ENCODE measurements at regions not wholly inside any gene's neighbourhood (a gene's known extent, or its start where the extent isn't known, plus 50 kb on each side); places are given as distances from the start of the nearest gene placed in this dataset.
"Not testable (repeated sequence)": the region's sequence is repeated elsewhere in the genome, so short reads cannot be mapped to it uniquely, and the experiment has no call there.

DNA sequence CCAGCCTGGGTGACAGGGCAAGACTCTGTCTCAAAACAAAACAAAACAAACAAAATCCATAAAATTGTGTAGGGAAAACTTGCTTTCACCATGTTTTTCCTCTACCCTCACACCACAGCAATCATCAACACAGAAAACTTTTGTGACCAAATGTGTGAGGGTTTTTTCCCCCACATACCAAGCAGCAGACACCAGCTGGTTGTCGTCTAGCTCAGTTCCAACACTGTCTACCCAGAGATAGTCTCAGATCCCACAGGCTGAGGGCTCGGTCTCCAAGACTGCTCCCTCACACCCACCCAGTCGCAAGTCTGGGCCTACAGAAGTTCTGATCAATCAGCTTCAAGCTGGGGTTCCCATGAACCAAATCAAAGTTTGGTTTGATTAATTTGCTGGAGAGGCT lies 322.4 kb upstream of the MAGI2 start:
- Histone ChIP-seq H3K36me3 (ENCODE audit: control insufficient read depth, insufficient read depth, low read length, severe bottlenecking) (no peaks in the 10 kb centered on the region), H3K4me1 (ENCODE audit: control insufficient read depth, insufficient read depth, low read length) (peaks cover 12% of the 10 kb centered on the region), H3K9ac (ENCODE audit: low read length) (no peak overlapping the region), H3K27me3 (replicated peaks; ENCODE audit: control insufficient read depth, insufficient read depth, low read length) (no peaks in the 10 kb centered on the region), H3K9me3 (ENCODE audit: control insufficient read depth, low read length) (no peaks in the 10 kb centered on the region), H3K4me3 (ENCODE audit: low read length) (no peak overlapping the region)
- DNase-seq (ENCODE audit: low read depth): no peak

- peaks cover 8% of the 10 kb centered on the region for H3K4me1 ChIP-seq (ENCODE audit: control insufficient read depth, insufficient read depth, low read length)
- no peaks in the 10 kb centered on the region for H3K36me3 ChIP-seq (ENCODE audit: control insufficient read depth, insufficient read depth, low read length, severe bottlenecking)
- no peaks in the 10 kb centered on the region for H3K27me3 ChIP-seq (replicated peaks; ENCODE audit: control insufficient read depth, insufficient read depth, low read length)
- no peak overlapping the region for H3K4me3 ChIP-seq (ENCODE audit: low read length)
- H3K9me3 ChIP-seq (ENCODE audit: control insufficient read depth, low read length): no peaks in the 10 kb centered on the region
- DNase-seq (ENCODE audit: low read depth): no peak
- no peak overlapping the region for H3K9ac ChIP-seq (ENCODE audit: low read length)
These were observed 320.7 kb upstream of the MAGI2 start for GRCh38 chr7:79774150-79774549.

DNA sequence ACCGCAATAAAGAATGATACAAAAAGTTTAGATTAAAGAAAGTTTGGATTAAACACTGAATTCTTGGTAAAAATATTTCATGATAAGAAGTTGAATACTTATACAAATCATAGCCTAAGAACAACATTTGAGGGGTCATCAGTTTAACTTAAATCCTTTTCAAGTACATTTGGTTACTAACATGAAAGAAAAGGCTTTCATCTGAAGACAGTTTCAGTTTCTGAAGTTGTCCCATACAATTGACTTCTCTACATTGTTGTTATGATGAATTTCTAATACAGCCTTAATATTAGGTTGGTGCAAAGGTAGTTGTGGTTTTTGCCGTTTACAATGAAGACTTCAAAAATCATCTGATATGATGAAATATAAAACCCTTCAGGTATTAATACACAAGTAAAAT lies 317.5 kb upstream of the MAGI2 start:
- DNase-seq (ENCODE audit: low read depth): no peak
- Histone ChIP-seq H3K9ac (ENCODE audit: low read length) (no peak overlapping the region), H3K4me1 (ENCODE audit: control insufficient read depth, insufficient read depth, low read length) (no peaks in the 10 kb centered on the region), H3K36me3 (ENCODE audit: control insufficient read depth, insufficient read depth, low read length, severe bottlenecking) (no peaks in the 10 kb centered on the region), H3K4me3 (ENCODE audit: low read length) (no peak overlapping the region), H3K9me3 (ENCODE audit: control insufficient read depth, low read length) (no peaks in the 10 kb centered on the region), H3K27me3 (replicated peaks; ENCODE audit: control insufficient read depth, insufficient read depth, low read length) (no peaks in the 10 kb centered on the region)

GRCh38 chr7:79770063-79770462 lies 316.6 kb upstream of the MAGI2 start:
- peak; percentile 48 for DNase-seq (ENCODE audit: low read depth)
- no peaks in the 10 kb centered on the region for H3K9me3 ChIP-seq (ENCODE audit: control insufficient read depth, low read length)
- no peaks in the 10 kb centered on the region for H3K36me3 ChIP-seq (ENCODE audit: control insufficient read depth, insufficient read depth, low read length, severe bottlenecking)
- H3K4me1 ChIP-seq (ENCODE audit: control insufficient read depth, insufficient read depth, low read length): no peaks in the 10 kb centered on the region
- no peaks in the 10 kb centered on the region for H3K27me3 ChIP-seq (replicated peaks; ENCODE audit: control insufficient read depth, insufficient read depth, low read length)
- no peak overlapping the region for H3K9ac ChIP-seq (ENCODE audit: low read length)
- H3K4me3 ChIP-seq (ENCODE audit: low read length): no peak overlapping the region

GRCh38 chr7:79767876-79768560 lies 314.6 kb upstream of the MAGI2 start:
- H3K27me3 ChIP-seq (replicated peaks; ENCODE audit: control insufficient read depth, insufficient read depth, low read length); H3K36me3 ChIP-seq (ENCODE audit: control insufficient read depth, insufficient read depth, low read length, severe bottlenecking); H3K4me3 ChIP-seq (ENCODE audit: low read length); H3K4me1 ChIP-seq (ENCODE audit: control insufficient read depth, insufficient read depth, low read length); H3K9ac ChIP-seq (ENCODE audit: low read length); H3K9me3 ChIP-seq (ENCODE audit: control insufficient read depth, low read length); DNase-seq (ENCODE audit: low read depth): not testable (repeated sequence)

- H3K4me3 ChIP-seq (ENCODE audit: low read length); H3K36me3 ChIP-seq (ENCODE audit: control insufficient read depth, insufficient read depth, low read length, severe bottlenecking); H3K9ac ChIP-seq (ENCODE audit: low read length); H3K27me3 ChIP-seq (replicated peaks; ENCODE audit: control insufficient read depth, insufficient read depth, low read length); H3K9me3 ChIP-seq (ENCODE audit: control insufficient read depth, low read length); H3K4me1 ChIP-seq (ENCODE audit: control insufficient read depth, insufficient read depth, low read length); DNase-seq (ENCODE audit: low read depth): not testable (repeated sequence)
These were observed 313.7 kb upstream of the MAGI2 start for GRCh38 chr7:79767192-79767591.

GRCh38 chr7:79761876-79762429 lies 308.5 kb upstream of the MAGI2 start:
- H3K4me3 ChIP-seq (ENCODE audit: low read length): no peak overlapping the region
- no peaks in the 10 kb centered on the region for H3K27me3 ChIP-seq (replicated peaks; ENCODE audit: control insufficient read depth, insufficient read depth, low read length)
- H3K4me1 ChIP-seq (ENCODE audit: control insufficient read depth, insufficient read depth, low read length): no peaks in the 10 kb centered on the region
- DNase-seq (ENCODE audit: low read depth): no peak
- H3K9ac ChIP-seq (ENCODE audit: low read length): no peak overlapping the region
- no peaks in the 10 kb centered on the region for H3K36me3 ChIP-seq (ENCODE audit: control insufficient read depth, insufficient read depth, low read length, severe bottlenecking)
- no peaks in the 10 kb centered on the region for H3K9me3 ChIP-seq (ENCODE audit: control insufficient read depth, low read length)

- H3K36me3 ChIP-seq (ENCODE audit: control insufficient read depth, insufficient read depth, low read length, severe bottlenecking); H3K4me1 ChIP-seq (ENCODE audit: control insufficient read depth, insufficient read depth, low read length); H3K4me3 ChIP-seq (ENCODE audit: low read length); H3K9me3 ChIP-seq (ENCODE audit: control insufficient read depth, low read length); DNase-seq (ENCODE audit: low read depth); H3K9ac ChIP-seq (ENCODE audit: low read length); H3K27me3 ChIP-seq (replicated peaks; ENCODE audit: control insufficient read depth, insufficient read depth, low read length): not testable (repeated sequence)
These were observed 297.5 kb upstream of the MAGI2 start for GRCh38 chr7:79750941-79751340.

GRCh38 chr7:79749856-79750255 lies 296.4 kb upstream of the MAGI2 start:
- Histone ChIP-seq H3K9me3 (ENCODE audit: control insufficient read depth, low read length) (peaks cover 7% of the 10 kb centered on the region), H3K36me3 (ENCODE audit: control insufficient read depth, insufficient read depth, low read length, severe bottlenecking) (no peaks in the 10 kb centered on the region), H3K9ac (ENCODE audit: low read length) (no peak overlapping the region), H3K4me3 (ENCODE audit: low read length) (no peak overlapping the region), H3K4me1 (ENCODE audit: control insufficient read depth, insufficient read depth, low read length) (no peaks in the 10 kb centered on the region), H3K27me3 (replicated peaks; ENCODE audit: control insufficient read depth, insufficient read depth, low read length) (no peaks in the 10 kb centered on the region)
- no peak for DNase-seq (ENCODE audit: low read depth)

DNA sequence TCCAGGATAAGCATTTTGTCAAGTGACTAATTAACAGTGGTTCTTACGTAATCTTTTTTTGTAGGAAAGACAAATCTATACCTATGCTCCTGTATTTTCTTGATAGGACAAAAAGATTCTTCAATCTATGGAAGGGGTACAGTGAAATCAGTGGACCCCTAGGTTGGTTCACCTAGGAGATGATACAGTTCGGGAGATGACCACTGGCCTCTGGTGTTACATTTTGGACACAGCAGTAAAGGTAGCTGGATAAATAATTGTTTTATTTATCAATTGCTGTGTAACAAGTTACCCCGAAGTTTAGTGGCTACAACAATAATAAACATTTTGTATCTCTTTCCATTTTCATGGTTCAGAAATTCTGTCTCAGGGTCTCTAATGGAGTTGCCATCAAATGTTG lies 288.2 kb upstream of the MAGI2 start:
- Histone ChIP-seq H3K9me3 (ENCODE audit: control insufficient read depth, low read length) (no peaks in the 10 kb centered on the region), H3K4me1 (ENCODE audit: control insufficient read depth, insufficient read depth, low read length) (peaks cover 12% of the 10 kb centered on the region), H3K27me3 (replicated peaks; ENCODE audit: control insufficient read depth, insufficient read depth, low read length) (no peaks in the 10 kb centered on the region), H3K9ac (ENCODE audit: low read length) (peak overlapping the region; percentile 59), H3K4me3 (ENCODE audit: low read length) (no peak overlapping the region), H3K36me3 (ENCODE audit: control insufficient read depth, insufficient read depth, low read length, severe bottlenecking) (no peaks in the 10 kb centered on the region)
- peak; percentile 7 for DNase-seq (ENCODE audit: low read depth)

- H3K27me3 ChIP-seq (replicated peaks; ENCODE audit: control insufficient read depth, insufficient read depth, low read length): no peaks in the 10 kb centered on the region
- peaks cover 12% of the 10 kb centered on the region for H3K4me1 ChIP-seq (ENCODE audit: control insufficient read depth, insufficient read depth, low read length)
- no peaks in the 10 kb centered on the region for H3K9me3 ChIP-seq (ENCODE audit: control insufficient read depth, low read length)
- H3K36me3 ChIP-seq (ENCODE audit: control insufficient read depth, insufficient read depth, low read length, severe bottlenecking): no peaks in the 10 kb centered on the region
- no peak for DNase-seq (ENCODE audit: low read depth)
- no peak overlapping the region for H3K9ac ChIP-seq (ENCODE audit: low read length)
- no peak overlapping the region for H3K4me3 ChIP-seq (ENCODE audit: low read length)
These were observed 286.6 kb upstream of the MAGI2 start for GRCh38 chr7:79740076-79740475.
